Germinal center (tissue), 1 donor: ENCODE measurements at regions not wholly inside any gene's neighbourhood (a gene's known extent, or its start where the extent isn't known, plus 50 kb on each side); places are given as distances from the start of the nearest gene placed in this dataset.
"Not testable (repeated sequence)": the region's sequence is repeated elsewhere in the genome, so short reads cannot be mapped to it uniquely, and the experiment has no call there.

ENCODE experiments used
- DNase-seq: peaks from one replicate; pipeline ENCODE4 v3.0.0; 2012; ENCODE audit warnings: mixed read lengths, low spot score

DNA sequence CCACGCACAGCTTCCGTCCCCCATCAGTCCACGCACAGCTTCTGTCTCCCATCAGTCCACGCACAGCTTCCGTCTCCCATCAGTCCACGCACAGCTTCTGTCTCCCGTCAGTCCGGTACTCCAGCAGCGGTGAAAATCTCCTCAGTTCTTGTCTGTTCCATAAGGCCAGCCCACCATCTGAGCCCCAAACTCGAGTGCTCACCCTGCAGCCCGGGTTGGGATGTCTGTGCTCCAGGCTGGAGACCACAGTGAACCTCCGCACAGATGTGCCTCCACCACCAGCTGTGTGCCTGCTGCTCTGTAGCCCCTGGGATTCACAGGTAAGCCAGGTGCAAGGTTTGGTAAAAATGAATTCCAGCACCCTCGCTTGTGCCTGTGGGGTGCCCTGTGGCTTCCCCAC lies 258.6 kb downstream of the NPHP4 start:
- no peak for DNase-seq

DNA sequence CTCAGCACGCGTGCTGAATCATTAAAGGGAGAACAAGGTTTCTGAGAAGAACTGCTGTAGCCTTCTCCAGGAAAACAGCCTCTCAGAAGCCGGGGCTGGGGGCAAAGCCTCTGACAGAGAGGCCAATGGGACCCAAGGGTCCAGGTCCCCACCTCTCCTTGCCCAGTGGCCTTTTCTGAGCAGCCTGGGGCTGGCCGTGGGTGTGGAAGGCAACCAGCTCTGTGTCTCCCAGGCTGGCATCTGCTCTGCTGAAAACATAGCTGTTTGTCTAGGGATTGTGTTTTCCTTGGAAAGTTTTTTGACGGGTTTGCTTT lies 261.2 kb downstream of the NPHP4 start:
- no peak for DNase-seq

DNA sequence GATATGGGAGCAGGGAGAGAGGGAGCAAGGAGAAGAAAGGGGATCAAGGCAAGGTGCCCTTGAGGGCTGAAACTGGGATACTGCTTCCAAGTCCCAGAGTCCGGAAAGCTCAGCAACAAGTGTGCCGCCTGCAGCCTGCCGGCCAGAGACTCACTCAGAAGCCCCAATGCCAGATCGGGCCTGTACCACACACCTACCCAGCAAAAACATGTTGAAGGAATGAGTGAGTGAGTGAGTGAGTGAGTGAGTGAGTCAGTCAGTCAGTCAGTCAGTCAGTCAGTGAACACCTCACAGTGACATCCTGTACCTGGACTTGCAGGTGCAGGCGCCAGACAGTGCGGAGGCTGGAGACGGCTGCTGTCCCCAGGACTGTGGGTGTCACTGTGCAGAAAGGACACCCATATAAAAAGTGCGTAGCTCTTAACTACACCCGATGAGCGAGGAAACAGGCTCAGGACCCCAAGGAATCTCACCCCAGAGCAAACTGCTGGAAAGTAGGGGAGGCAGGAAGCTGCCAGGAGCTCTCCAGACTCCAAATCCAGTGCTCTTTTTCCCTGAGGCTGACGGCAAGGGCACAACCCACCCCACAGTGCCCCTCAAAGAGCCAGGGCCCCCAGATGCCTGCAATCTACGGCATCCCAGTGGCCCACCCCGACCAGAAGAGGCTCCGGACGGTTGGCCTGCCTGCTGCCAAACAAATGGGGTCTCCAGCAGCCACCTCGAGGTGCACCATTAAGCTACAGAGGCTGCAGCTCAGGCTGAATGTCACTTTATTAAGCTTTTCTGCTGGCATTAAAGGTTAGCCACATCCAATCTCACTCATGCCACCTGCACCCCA lies 261.7 kb downstream of the NPHP4 start:
- no peak for DNase-seq

DNA sequence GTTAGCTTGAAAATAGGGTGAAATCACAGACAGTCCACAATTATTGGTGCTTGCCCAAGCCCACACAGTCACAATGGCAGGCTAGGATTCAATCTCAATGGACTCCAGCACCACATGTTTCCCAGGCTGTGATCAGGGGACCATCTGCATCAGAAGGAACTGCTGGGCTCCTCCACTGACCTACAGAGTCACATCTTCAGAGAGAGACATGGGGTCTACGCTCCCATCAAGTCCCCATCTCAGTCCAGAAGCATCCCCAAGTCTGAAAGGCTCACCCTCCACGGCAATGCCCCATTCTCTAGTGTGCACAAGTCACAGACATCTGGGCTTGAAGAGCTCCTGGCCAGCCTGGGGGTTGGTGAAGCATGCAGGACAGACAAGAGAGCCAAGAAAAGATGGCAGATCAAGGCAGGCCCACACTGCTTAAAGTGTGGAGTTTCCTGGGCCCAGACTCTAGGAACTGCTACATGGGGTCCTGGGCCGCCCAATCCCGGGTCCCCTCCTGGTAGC lies 262.5 kb downstream of the NPHP4 start:
- no peak for DNase-seq

DNA sequence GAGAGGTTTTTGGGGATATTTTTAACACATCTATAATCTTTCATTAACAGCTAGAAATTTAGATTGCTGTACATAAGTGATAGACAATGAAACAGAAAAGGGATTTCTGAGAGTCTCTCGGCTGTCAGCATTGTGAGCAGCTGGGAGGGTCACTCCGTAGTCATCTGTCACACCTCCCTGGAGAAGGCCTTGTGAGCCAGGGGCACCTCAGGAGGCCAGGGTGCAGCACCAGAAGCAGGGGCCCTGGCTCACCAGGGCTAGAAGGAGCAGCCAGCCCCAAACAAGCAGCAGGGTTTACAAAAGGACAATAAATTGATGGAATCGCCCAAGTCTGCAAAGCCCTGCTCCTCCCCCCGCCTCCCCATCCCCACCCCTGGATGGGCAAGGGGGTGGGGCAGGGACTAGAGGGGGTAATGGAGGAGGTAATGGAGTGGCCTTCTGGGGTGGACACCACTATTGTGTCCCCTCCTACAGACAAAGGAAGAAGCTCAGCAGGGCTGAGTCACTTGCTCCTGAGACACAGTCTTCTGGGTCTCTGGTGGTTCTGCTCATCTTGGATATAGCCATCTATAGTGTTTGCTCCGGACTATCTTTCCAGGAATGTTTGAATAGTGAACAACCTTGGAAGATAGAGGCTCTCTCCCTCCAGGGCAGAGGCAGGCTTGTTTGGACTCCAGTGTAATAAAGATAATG lies 263.4 kb downstream of the NPHP4 start:
- DNase-seq = no peak

DNA sequence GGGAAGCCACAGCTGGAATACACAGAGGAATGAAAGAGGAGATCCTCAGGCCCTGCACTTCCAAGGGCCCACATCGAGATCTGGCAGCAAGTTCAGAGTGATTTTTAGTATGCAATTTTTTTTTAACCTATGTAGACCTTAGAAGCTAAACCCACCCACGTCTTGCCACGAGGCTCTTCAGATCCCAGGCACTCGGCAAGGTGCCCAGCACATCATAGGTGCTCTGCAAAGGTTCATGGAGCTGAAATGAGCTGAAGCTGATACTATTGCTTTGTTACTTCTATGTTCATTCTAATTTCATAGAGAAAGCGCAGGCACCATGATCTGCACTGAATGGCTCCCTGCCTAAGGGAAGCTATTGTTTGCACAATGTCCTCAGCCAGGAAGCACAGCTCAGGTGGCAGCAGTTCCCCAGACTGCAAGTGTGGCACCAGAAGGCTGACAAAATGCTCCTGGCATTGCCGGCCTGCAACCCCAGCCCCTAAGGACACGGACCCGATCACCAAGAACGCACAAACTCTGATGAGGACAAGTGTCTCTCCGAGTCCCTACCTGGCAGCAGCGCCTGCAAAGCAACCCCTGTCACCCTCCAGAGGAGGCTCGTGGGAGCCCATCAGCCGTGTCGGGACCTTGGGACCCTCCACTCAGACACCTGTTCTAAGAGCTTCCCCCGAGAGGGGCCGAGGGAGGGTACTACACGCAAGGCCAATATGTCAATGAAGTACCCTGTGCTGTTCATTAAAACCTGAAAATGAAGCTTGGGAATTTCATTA lies 264.2 kb downstream of the NPHP4 start:
- DNase-seq = no peak

DNA sequence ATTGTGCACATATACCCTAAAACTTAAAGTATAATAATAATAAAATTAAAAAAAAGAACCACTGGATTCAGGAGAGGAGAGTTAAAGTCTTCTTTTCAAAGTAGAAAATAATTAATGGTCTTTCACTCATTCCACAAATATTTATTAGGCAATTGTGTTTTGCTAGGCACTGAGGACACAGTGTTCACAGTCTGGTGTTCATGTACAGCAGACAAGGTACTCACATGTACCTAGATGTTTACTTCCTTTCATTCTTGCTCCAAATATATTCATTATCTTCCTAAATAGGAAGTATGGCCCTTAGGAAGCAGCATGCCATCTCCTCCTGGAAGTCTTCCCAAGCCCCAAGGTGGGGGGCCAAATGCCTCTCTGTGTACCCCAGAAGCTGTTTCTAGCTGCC lies 265.0 kb downstream of the NPHP4 start:
- no peak for DNase-seq

DNA sequence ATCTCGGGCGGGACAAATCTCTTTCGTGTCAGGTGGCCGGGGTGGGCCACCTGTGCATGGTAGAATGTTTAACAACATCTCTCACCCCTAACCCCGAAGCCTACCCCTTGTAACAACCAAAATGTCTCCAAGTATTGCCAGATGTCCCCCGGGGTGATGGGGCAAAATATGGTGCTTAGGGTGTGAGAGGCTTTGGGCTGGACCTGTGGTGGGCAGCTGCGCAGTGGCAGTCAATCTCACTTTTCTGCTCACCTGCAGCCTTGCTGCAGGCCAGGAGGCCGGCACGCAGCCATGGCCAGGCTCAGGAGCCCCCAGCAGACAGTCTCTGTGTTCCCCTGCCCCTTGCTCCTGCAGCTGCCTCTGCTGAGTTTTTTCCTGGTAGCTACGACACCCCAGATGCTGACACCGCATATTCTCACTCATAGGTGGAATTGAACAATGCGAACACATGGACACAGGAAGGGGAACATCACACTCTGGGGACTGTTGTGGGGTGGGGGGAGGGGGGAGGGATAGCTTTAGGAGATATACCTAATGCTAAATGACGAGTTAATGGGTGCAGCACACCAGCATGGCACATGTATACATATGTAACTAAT lies 265.5 kb downstream of the NPHP4 start:
- not testable (repeated sequence) for DNase-seq

DNA sequence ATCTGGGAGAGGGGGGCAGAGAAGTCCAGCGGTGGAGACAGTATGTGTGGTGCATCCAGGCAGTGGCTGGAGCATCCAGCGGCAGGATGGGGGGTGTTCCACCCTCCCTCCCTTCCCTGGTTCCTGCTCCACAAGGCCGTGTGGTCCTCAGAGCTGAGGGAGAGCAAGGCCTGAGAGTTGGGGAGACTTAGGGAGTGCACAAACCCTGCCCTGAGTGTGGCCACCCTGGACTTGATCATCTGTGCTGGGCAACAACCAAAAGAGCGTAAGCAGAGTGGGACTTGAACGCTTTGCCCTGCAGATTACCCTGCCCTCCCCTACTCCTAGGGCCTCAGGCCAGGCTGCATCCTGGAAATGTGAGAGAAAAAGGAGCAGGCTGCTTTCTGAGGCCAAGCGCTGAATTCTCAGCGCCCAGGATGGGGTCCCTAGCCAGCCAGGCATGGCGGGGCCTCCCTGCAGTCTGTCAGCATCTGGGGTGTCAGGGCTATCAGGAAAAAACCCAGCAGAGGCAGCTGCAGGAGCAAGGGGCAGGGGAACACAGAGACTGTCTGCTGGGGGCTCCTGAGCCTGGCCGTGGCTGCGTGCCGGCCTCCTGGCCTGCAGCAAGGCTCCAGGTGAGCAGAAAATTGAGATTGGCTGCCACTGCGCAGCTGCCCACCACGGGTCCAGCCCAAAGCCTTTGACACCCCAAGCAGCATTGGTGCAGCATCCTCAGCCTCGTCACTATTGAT lies 266.2 kb downstream of the NPHP4 start:
- no peak for DNase-seq

DNA sequence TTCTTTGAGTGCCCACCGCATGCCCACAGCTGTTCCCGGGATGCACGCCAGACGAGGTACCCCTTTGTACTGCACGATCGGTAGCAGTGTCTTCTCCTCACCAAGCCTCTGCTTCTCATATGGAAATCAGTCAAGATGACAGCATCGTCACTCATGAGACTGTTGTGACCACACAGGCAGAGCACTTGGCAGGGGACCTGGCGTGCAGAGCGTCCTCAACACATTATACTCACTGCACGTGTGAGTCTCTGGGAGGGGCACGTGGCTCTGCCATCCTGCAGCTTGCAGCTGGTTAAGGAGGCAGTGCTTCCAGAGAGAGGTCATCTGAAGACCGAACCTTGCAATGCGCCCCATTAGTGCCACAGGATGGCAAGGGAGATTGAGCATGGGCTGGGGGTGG lies 266.8 kb downstream of the NPHP4 start:
- no peak for DNase-seq

DNA sequence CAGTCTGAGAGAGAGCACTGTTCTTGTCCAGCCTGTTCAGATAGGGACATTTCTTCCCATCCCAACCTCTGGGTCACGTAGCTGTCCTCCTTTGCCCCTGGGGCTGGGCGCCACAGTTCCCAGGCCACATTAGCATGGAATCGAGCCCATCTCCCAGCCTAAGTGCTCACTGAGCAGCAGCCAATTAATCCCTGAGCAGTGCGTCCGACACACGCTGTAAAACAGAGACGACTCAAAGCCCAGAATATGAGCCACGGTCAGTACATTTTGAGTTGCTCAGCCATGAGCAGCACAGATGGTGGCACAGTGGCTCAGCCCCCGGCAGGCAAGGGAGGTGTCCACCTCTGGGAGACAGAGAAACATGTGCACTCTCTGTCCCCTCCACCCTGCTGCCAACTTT lies 267.4 kb downstream of the NPHP4 start:
- no peak for DNase-seq

DNA sequence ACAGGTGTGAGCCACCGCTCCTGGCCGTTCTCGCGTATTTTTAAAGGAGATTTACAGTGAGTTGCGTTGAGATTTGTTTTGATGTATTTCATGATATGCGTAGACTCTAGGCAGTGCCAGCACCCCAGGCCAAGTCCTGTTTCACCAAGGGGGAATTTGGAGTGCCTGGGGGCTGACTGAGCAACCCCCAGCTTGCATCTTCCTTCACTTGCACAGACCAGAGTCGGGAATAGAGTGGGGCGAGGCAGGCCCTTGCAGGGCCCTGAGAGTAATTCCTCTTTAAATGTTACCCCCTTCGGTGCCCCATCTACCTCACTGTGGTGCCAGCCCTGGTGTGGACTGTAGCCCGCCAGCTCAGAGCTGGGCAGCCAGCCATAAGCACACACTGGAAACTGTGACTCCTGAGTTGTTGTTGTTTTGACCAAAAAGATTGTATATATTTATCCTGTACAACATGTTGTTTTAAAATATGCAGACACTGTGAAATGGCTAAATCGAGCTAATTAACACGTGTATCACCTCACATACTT lies 269.5 kb downstream of the NPHP4 start:
- DNase-seq = no peak

DNA sequence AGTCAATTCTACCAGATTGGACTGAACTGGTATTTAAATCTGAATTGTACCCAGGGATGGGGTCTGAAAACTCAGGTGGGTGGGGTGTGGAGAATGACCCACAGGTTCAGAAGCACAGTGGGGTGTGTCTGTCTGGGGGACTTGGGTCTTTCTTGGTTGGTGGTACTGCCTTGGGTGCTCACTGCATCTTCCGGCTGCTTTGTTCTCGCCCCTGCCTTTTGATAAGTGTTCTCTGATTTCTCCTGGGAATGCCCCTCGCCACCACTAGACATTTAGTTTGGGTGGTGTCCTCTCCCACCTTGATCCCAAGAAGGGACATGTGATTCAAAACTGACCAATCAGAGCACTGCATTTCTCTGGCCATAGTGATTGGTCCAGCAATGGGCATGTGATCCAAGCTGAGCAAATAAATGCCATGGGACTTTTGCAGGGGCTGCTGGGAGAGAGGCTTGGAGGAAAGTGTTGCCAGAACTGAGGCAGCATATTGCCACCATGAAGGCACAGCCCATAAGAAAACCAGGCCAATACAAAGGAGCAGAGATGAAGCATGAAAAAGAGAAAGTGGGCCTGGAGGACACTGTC lies 270.5 kb downstream of the NPHP4 start:
- no peak for DNase-seq

DNA sequence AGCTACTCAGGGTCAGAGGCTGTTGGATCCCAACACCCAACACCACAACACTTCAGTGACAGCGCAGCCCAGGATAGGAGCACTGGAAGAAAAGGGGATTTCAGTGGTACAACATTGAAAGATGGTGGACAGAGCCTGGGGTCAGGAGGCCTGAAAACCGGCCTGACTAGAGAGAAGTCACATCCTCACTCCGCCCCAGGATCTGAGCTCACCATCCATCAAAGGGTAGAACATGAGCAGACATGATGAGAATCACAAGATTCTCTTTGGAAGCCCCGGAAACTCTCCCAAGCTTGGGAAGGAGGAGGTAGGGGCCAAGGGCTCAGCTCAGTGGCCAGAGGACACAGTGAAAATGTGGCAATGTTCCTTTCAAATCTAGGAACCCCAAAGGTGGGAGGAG lies 271.3 kb downstream of the NPHP4 start:
- DNase-seq = no peak

DNA sequence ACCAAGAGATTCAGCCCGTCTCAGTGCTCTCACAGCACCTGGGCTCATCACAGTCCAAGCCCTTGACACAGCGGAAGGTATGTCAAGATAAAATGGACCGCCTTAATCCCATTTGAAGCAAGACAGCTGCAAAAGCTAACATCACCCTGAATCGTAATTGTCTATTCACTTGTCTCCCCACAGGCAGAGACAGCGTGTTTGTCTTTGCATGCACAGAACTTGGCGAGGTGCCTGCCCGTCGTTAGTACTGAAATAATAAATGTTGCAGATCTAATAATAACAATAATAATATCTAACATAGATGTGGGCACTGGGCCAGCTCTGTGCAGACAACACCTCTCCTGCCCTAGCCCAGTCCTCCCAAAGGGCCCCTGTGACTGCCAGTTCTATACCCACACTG lies 271.7 kb downstream of the NPHP4 start:
- DNase-seq = no peak

DNA sequence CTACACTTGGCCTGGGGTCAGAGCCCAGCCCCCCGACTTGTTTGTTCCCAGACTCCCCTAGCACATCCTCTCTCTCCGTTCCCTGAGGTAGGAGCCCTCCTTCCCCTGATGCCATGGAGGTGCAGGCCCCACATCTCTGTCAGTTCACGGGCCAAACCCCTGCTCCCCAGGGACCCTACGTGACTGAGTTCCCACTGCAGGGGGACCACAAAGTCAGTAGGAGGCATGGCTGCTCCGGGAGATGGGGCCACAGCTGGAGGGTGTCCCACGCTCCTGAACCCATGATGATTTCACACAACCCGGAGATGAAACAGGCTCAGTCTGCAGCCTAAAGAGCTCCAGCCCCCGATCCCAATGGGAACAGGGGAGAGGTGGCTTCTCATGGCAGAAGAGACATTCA lies 272.2 kb downstream of the NPHP4 start:
- DNase-seq = no peak

DNA sequence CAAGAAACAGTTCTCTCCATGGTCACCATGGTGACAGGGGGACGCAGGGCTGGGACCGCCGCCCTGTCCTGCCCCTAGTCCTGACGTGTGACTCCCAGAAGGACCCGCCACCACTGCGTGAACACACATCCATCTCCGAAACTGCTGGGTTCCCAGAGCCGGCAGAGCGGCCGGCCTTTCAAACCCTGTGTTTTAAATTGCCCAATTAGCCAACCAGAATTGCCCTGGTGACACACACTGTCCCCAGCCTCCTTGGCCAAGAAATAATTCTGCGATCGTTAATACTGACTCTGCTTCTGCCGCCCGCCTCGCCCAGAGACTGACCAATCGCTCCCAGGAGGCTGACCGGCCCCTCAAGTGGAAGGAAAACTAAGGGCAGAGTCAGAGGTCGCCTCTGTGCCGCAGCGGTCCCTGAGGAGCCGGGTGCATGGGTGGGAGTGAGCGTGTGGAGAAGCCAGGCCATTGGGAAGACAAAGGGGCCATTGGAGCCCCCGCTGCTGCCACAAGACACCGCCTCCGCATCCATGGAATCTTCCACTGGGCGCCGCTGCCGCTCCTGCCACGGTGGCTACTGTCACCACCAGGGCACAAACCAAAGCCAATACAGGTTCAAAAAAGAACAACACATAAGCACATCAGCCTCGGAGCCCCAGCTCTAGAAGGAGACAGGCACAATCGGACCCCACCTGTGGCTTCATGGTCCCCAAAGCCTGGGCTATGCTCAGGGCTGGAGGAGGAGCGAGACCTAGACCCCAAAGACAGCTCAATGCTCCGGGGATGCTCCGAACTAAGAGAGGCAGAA lies 273.2 kb downstream of the NPHP4 start:
- no peak for DNase-seq

DNA sequence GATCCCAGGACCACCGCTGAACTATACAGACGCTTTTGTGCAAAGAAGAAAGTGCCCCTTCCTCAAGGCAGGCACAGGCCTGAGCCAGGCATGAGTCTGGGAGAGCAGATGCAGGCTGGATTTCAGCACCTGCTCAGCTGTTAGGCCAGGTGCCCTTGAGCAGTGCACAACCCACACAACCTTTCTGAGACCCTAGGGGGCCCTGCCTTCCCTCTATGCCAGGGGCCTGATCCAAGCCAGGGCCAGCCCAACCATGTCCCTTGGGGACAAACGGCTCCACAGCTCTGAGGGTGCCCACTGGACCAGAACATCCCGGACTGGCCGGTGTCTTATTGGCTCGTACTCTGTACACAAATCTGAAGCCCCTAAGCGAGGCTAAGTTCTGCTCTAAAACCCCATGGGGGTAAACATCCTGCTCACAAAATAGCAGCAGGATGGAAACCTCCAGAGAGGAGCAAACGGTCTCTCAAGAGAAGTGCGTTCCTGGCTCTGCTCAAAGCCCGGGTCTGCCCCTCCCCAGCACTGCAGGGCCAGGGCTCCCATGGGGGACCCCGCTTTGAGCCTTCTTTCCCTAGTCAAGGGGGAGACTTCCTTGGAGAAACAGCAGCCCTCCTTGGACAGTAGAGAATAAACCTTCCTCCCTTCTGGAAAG lies 275.1 kb downstream of the NPHP4 start:
- DNase-seq = no peak

DNA sequence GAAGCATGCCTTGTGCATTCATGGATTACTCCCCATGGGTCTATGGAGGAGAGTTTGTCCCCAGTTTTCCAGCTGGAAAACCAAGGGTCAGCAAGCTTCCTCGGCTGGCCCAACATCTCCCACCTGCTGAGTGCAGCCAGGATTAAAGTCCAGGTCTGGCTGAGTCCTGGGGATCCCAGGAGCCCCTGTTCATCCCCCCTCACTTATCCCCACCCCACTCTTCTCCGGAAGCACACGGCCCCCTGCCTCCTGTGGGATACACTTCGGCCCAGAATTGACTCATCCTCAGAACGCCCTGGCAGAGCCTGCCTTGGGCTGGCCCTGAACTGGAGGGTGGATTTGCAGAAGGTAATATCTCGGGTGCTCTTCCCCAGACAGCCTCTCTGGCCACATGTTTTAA lies 276.1 kb downstream of the NPHP4 start:
- no peak for DNase-seq
